Caco-2 (cell line): ENCODE measurements at regions not wholly inside any gene's neighbourhood (a gene's known extent, or its start where the extent isn't known, plus 50 kb on each side); places are given as distances from the start of the nearest gene placed in this dataset.

ENCODE experiments used
- BruUV-seq: library from RNA; stranded (reverse); fragments of 400-500 nt; replicated peaks from 2 replicates; lab custom pipeline; 2021; lab: Mats Ljungman, UMichigan
- CTCF ChIA-PET: fragments of 300-600 bp; sonication (Branson Sonifier 250); formaldehyde crosslinking; loops from one replicate; lab custom pipeline; 2022; ENCODE audit warnings: antibody characterized with exemption; lab: Charles Lee
- POLR2A ChIA-PET: fragments of 300-600 bp; sonication (Branson Sonifier 250); formaldehyde crosslinking; loops from one replicate; lab custom pipeline; 2022; ENCODE audit warnings: antibody characterized with exemption; lab: Charles Lee
- DNase-seq, 2 experiments: peaks; one replicate each; pipeline versions ENCODE4 v3.0.0 to v3.0.0-alpha.2; 2020 to 2022
- H3K27me3 ChIP-seq: replicated peaks from 2 replicates; pipeline ENCODE4 v1.6.0; 2011; ENCODE audit warnings: low read length; ENCODE audit not compliant: control insufficient read depth, insufficient read depth
- H3K36me3 ChIP-seq: 2 replicates; pipeline ENCODE4 v1.5.1; 2011; ENCODE audit warnings: low read length; ENCODE audit not compliant: control insufficient read depth, insufficient read depth
- H3K4me1 ChIP-seq: fragments of 250-450 bp; sonication (Bioruptor Pico); 2 replicates; pipeline ENCODE4 v1.5.1; 2020; ENCODE audit warnings: mild to moderate bottlenecking
- H3K4me3 ChIP-seq: 2 replicates; pipeline ENCODE4 v1.5.1; 2011; ENCODE audit warnings: low read depth, mild to moderate bottlenecking, control low read depth, low read length
- H3K9me3 ChIP-seq: fragments of 250-450 bp; sonication (Bioruptor Pico); 2 replicates; pipeline ENCODE4 v1.5.1; 2020; ENCODE audit warnings: mild to moderate bottlenecking, moderate library complexity
- H3K27ac Mint-ChIP-seq: one replicate; pipeline ENCODE4 v1.8.0; 2022; ENCODE audit warnings: mixed read lengths; ENCODE audit not compliant: unreplicated experiment
- H3K27me3 Mint-ChIP-seq: one replicate; pipeline ENCODE4 v1.8.0; 2022; ENCODE audit warnings: mixed read lengths; ENCODE audit not compliant: insufficient read depth, unreplicated experiment
- H3K36me3 Mint-ChIP-seq: one replicate; pipeline ENCODE4 v1.8.0; 2022; ENCODE audit warnings: mild to moderate bottlenecking, mixed read lengths; ENCODE audit not compliant: insufficient read depth, unreplicated experiment
- H3K4me1 Mint-ChIP-seq: one replicate; pipeline ENCODE4 v1.8.0; 2022; ENCODE audit warnings: low read depth, mixed read lengths; ENCODE audit not compliant: unreplicated experiment
- H3K4me3 Mint-ChIP-seq: one replicate; pipeline ENCODE4 v1.8.0; 2022; ENCODE audit warnings: mild to moderate bottlenecking, moderate library complexity, mixed read lengths; ENCODE audit not compliant: unreplicated experiment
- H3K9me3 Mint-ChIP-seq: one replicate; pipeline ENCODE4 v1.8.0; 2022; ENCODE audit warnings: mixed read lengths; ENCODE audit not compliant: unreplicated experiment
- intact Hi-C: fragments of 100-400 bp; cut with micrococcal nuclease; formaldehyde crosslinking; loops from one replicate; pipeline ENCODE4 v1.10.0; 2022; ENCODE audit not compliant: unreplicated experiment
- TF ChIP-seq, protein P1 (sequence below), 2 experiments: fragments of 200-600 bp in 1 of 2; IDR thresholded peaks; 1 replicate in 1 of 2; 2 replicates in 1 of 2; pipeline versions ENCODE4 v1.5.1 to v1.8.0; 2011 to 2022; ENCODE audit warnings: antibody characterized with exemption in 1 of 2, control low read depth in 1 of 2, inconsistent platforms in 1 of 2, low read depth in 1 of 2, low read length in 1 of 2, mild to moderate bottlenecking in 1 of 2, moderate library complexity in 1 of 2; ENCODE audit not compliant: insufficient read depth in 1 of 2, severe bottlenecking in 1 of 2, unreplicated experiment in 1 of 2

DNA sequence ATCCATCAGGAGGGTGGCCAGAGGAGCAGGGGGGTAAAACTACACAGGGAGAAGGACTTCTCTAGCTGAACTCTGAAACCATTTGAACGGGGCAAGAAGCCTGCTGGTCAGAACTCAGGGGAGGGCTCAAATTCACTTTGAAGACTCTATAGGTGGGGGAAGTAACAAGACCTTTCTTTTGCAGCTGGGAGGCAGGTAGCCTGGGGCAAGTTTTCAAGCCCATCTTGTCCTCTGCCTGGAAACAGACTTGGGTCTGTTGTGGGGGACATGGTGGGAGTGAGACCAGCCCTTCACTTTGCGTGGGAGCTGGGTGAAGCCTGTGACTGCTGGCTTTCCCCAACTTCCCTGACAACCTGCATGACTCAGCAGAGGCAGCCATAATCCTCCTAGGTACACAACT is 312.3 kb downstream of the SPRY1 start:
- Histone ChIP-seq H3K36me3 (no peaks in the 10 kb centered on the region), H3K27me3 (no peaks in the 10 kb centered on the region), H3K4me1 (0 out of 2 replicates have a peak, but pooled peaks cover 5% of the 10 kb centered on the region), H3K9me3 (no peaks in the 10 kb centered on the region), H3K4me3 (no peak overlapping the region)
- H3K27me3 Mint-ChIP-seq = no peaks in the 10 kb centered on the region
- DNase-seq = no peak
- ChIA-PET CTCF (no interaction called here), POLR2A (no interaction called here)
- intact Hi-C loops = no loop called here
- TF ChIP-seq, protein P1, sequence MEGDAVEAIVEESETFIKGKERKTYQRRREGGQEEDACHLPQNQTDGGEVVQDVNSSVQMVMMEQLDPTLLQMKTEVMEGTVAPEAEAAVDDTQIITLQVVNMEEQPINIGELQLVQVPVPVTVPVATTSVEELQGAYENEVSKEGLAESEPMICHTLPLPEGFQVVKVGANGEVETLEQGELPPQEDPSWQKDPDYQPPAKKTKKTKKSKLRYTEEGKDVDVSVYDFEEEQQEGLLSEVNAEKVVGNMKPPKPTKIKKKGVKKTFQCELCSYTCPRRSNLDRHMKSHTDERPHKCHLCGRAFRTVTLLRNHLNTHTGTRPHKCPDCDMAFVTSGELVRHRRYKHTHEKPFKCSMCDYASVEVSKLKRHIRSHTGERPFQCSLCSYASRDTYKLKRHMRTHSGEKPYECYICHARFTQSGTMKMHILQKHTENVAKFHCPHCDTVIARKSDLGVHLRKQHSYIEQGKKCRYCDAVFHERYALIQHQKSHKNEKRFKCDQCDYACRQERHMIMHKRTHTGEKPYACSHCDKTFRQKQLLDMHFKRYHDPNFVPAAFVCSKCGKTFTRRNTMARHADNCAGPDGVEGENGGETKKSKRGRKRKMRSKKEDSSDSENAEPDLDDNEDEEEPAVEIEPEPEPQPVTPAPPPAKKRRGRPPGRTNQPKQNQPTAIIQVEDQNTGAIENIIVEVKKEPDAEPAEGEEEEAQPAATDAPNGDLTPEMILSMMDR (IDR thresholded peaks at IDR 0.05; ENCODE audit: insufficient read depth in 1 of 2, low read depth in 1 of 2, low read length in 1 of 2, severe bottlenecking in 1 of 2, unreplicated experiment in 1 of 2) = no peak
- no peak overlapping the region for H3K4me3 Mint-ChIP-seq
- H3K9me3 Mint-ChIP-seq = peaks cover 11% of the 10 kb centered on the region
- H3K27ac Mint-ChIP-seq = no peak overlapping the region
- BruUV-seq = no TSS peak
- H3K36me3 Mint-ChIP-seq = no peaks in the 10 kb centered on the region
- H3K4me1 Mint-ChIP-seq = peaks cover 9% of the 10 kb centered on the region

- Histone ChIP-seq H3K4me1 (0 out of 2 replicates have a peak, but pooled peaks cover 5% of the 10 kb centered on the region), H3K9me3 (no peaks in the 10 kb centered on the region), H3K4me3 (no peak overlapping the region), H3K36me3 (no peaks in the 10 kb centered on the region), H3K27me3 (no peaks in the 10 kb centered on the region)
- intact Hi-C loops = no loop called here
- ChIA-PET POLR2A (no interaction called here), CTCF (no interaction called here)
- Mint-ChIP-seq H3K27me3 (no peaks in the 10 kb centered on the region), H3K36me3 (no peaks in the 10 kb centered on the region), H3K9me3 (peaks cover 16% of the 10 kb centered on the region), H3K4me1 (peaks cover 13% of the 10 kb centered on the region), H3K4me3 (no peak overlapping the region), H3K27ac (no peak overlapping the region)
- BruUV-seq = no TSS peak
- TF ChIP-seq, protein P1 (IDR thresholded peaks at IDR 0.05; ENCODE audit: insufficient read depth in 1 of 2, low read depth in 1 of 2, low read length in 1 of 2, severe bottlenecking in 1 of 2, unreplicated experiment in 1 of 2) = no peak
- no peak for DNase-seq
Observed at GRCh38 chr4:123709336-123709735, 312.7 kb downstream of the SPRY1 start.

DNA sequence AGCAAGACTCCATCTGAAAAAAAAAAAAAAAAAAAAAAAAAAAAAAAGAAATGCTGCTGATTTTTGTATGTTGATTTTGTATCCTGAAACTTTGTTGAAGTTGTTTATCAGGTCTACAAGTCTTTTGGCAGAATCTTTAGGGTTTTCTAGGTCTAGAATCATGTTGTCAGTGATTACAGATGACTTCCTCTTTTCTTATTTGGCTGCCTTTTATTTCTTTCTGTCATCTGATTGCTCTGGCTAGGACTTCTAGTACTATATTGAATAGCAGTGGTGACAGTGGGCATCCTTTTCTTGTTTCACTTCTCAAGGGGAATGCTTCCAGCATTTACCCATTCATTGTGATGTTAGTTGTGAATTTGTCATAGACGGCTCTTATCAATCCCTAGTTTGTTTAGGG is 334.4 kb downstream of the SPRY1 start:
- Mint-ChIP-seq H3K36me3 (no peaks in the 10 kb centered on the region), H3K9me3 (no peaks in the 10 kb centered on the region), H3K4me1 (no peaks in the 10 kb centered on the region), H3K27ac (no peak overlapping the region), H3K4me3 (no peak overlapping the region), H3K27me3 (no peaks in the 10 kb centered on the region)
- ChIA-PET CTCF (no interaction called here), POLR2A (no interaction called here)
- no peak for DNase-seq
- intact Hi-C loops = no loop called here
- Histone ChIP-seq H3K9me3 (no peaks in the 10 kb centered on the region), H3K36me3 (no peaks in the 10 kb centered on the region), H3K27me3 (no peaks in the 10 kb centered on the region), H3K4me1 (no peaks in the 10 kb centered on the region), H3K4me3 (no peak overlapping the region)
- TF ChIP-seq, protein P1 (IDR thresholded peaks at IDR 0.05; ENCODE audit: insufficient read depth in 1 of 2, low read depth in 1 of 2, low read length in 1 of 2, severe bottlenecking in 1 of 2, unreplicated experiment in 1 of 2) = no peak
- BruUV-seq = no TSS peak
